Panc1 (cell line): ENCODE measurements at regions not wholly inside any gene's neighbourhood (a gene's known extent, or its start where the extent isn't known, plus 50 kb on each side); places are given as distances from the start of the nearest gene placed in this dataset.

ENCODE experiments used
- ATAC-seq: fragments of 200-7000 bp; cut with Tn5 transposase; 2 replicates; pipeline ENCODE4 v1.9.1; 2020; ENCODE audit warnings: mild to moderate bottlenecking, moderate library complexity
- BruUV-seq: library from RNA; stranded (reverse); fragments of 400-500 nt; replicated peaks from 2 replicates; lab custom pipeline; 2021; lab: Mats Ljungman, UMichigan
- CTCF ChIA-PET: fragments of 300-600 bp; sonication (Branson Sonifier 250); formaldehyde crosslinking; loops from one replicate; lab custom pipeline; 2022; ENCODE audit warnings: antibody characterized with exemption; lab: Charles Lee
- POLR2A ChIA-PET: fragments of 300-600 bp; sonication (Branson Sonifier 250); formaldehyde crosslinking; loops from one replicate; lab custom pipeline; 2022; ENCODE audit warnings: antibody characterized with exemption; lab: Charles Lee
- DNase-seq: peaks from one replicate; pipeline ENCODE4 v3.0.0-alpha.2; 2010; ENCODE audit warnings: low read depth, low spot score
- H3K27ac ChIP-seq: 2 replicates; pipeline ENCODE4 v1.5.1; 2011; ENCODE audit warnings: mild to moderate bottlenecking, low read length, inconsistent platforms
- H3K27me3 ChIP-seq: fragments of 200-500 bp; sonication (Bioruptor generic); 2 replicates; pipeline ENCODE4 v1.6.0; 2014; ENCODE audit warnings: low read length, inconsistent platforms; ENCODE audit not compliant: control insufficient read depth, insufficient read depth
- H3K36me3 ChIP-seq: fragments of 200-500 bp; sonication (Bioruptor generic); 2 replicates; pipeline ENCODE4 v1.5.1; 2014; ENCODE audit warnings: inconsistent platforms, mild to moderate bottlenecking, low read length, moderate library complexity; ENCODE audit not compliant: control insufficient read depth, insufficient read depth
- H3K4me1 ChIP-seq: 2 replicates; pipeline ENCODE4 v1.5.1; 2011; ENCODE audit warnings: inconsistent platforms, mild to moderate bottlenecking, low read length, moderate library complexity; ENCODE audit not compliant: control insufficient read depth, insufficient read depth
- H3K4me3 ChIP-seq, 2 experiments: 2 replicates each; pipeline ENCODE4 v1.5.1; 2011 to 2012; ENCODE audit warnings: low read depth in 2 of 2, low read length in 2 of 2, mild to moderate bottlenecking in 2 of 2, inconsistent platforms in 1 of 2, moderate library complexity in 1 of 2
- H3K9me3 ChIP-seq: fragments of 200-500 bp; sonication (Bioruptor generic); 2 replicates; pipeline ENCODE4 v1.5.1; 2014; ENCODE audit warnings: low read depth, mild to moderate bottlenecking, inconsistent platforms, low read length, moderate library complexity; ENCODE audit not compliant: control insufficient read depth, insufficient read depth
- CTCF ChIP-seq: fragments of 450-650 bp; IDR thresholded peaks from 2 replicates; pipeline ENCODE4 v1.5.1; 2017; ENCODE audit warnings: mild to moderate bottlenecking
- POLR2AphosphoS5 ChIP-seq: IDR thresholded peaks from 2 replicates; pipeline ENCODE4 v1.6.1; 2012; ENCODE audit warnings: mild to moderate bottlenecking, low read depth, low read length, moderate library complexity
- SIN3A ChIP-seq: IDR thresholded peaks from 2 replicates; pipeline ENCODE4 v1.6.1; 2012; ENCODE audit warnings: low read depth, mild to moderate bottlenecking, low read length, moderate library complexity, borderline replicate concordance; ENCODE audit not compliant: insufficient read depth
- TCF7L2 ChIP-seq: IDR thresholded peaks from 2 replicates; pipeline ENCODE4 v1.6.1; 2011; ENCODE audit warnings: mild to moderate bottlenecking, low read depth, low read length, inconsistent platforms
- in situ Hi-C: cut with HindIII; loops from 2 replicates; pipeline ENCODE4 v1.10.0; 2016; ENCODE audit warnings: low sequenced_read_pairs, low pct_unique_long_range_greater_than_20kb
- intact Hi-C: fragments of 100-400 bp; cut with micrococcal nuclease; formaldehyde crosslinking; loops from one replicate; pipeline ENCODE4 v1.10.0; 2022; ENCODE audit not compliant: unreplicated experiment
- TF ChIP-seq, protein P1 (sequence below), 2 experiments: IDR thresholded peaks; 2 replicates each; pipeline ENCODE4 v1.6.1; 2011 to 2012; ENCODE audit warnings: low read depth in 2 of 2, control low read depth in 1 of 2, low read length in 1 of 2, mild to moderate bottlenecking in 1 of 2, moderate library complexity in 1 of 2; ENCODE audit not compliant: insufficient read depth in 1 of 2

GRCh38 chr7:68752485-68753178, 845.6 kb upstream of the AUTS2 start:
- H3K4me1 ChIP-seq: no peaks in the 10 kb centered on the region
- DNase-seq: no peak
- in situ Hi-C loops: no loop called here
- no peaks in the 10 kb centered on the region for H3K36me3 ChIP-seq
- no peaks in the 10 kb centered on the region for H3K9me3 ChIP-seq
- no peak overlapping the region for H3K4me3 ChIP-seq
- no TSS peak for BruUV-seq
- no peak for TF ChIP-seq SIN3A
- TF ChIP-seq, protein P1, sequence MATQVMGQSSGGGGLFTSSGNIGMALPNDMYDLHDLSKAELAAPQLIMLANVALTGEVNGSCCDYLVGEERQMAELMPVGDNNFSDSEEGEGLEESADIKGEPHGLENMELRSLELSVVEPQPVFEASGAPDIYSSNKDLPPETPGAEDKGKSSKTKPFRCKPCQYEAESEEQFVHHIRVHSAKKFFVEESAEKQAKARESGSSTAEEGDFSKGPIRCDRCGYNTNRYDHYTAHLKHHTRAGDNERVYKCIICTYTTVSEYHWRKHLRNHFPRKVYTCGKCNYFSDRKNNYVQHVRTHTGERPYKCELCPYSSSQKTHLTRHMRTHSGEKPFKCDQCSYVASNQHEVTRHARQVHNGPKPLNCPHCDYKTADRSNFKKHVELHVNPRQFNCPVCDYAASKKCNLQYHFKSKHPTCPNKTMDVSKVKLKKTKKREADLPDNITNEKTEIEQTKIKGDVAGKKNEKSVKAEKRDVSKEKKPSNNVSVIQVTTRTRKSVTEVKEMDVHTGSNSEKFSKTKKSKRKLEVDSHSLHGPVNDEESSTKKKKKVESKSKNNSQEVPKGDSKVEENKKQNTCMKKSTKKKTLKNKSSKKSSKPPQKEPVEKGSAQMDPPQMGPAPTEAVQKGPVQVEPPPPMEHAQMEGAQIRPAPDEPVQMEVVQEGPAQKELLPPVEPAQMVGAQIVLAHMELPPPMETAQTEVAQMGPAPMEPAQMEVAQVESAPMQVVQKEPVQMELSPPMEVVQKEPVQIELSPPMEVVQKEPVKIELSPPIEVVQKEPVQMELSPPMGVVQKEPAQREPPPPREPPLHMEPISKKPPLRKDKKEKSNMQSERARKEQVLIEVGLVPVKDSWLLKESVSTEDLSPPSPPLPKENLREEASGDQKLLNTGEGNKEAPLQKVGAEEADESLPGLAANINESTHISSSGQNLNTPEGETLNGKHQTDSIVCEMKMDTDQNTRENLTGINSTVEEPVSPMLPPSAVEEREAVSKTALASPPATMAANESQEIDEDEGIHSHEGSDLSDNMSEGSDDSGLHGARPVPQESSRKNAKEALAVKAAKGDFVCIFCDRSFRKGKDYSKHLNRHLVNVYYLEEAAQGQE (IDR thresholded peaks at IDR 0.05; ENCODE audit: insufficient read depth in 1 of 2, low read depth in 2 of 2, low read length in 1 of 2): no peak
- no peak for TF ChIP-seq TCF7L2
- TF ChIP-seq CTCF: no peak
- TF ChIP-seq POLR2AphosphoS5: no peak
- ChIA-PET POLR2A (no interaction called here), CTCF (interaction anchor here (0.6 kb wide), 1 partner anchor 1406 kb away, joined by 3 read pairs; no protein-coding TSS in a partner anchor)
- H3K27ac ChIP-seq: no peak overlapping the region
- intact Hi-C loops: no loop called here
- no peak for ATAC-seq
- H3K27me3 ChIP-seq: no peaks in the 10 kb centered on the region

- POLR2A ChIA-PET: no interaction called here
- in situ Hi-C loops: no loop called here
These were observed 843.9 kb upstream of the AUTS2 start for GRCh38 chr7:68754414-68754813.

More at GRCh38 chr7:68754414-68754813, 843.9 kb upstream of the AUTS2 start:
- CTCF ChIA-PET: no interaction called here
- H3K9me3 ChIP-seq: no peaks in the 10 kb centered on the region
- intact Hi-C loops: no loop called here
- H3K4me3 ChIP-seq: no peak overlapping the region
- H3K27me3 ChIP-seq: no peaks in the 10 kb centered on the region
- no peaks in the 10 kb centered on the region for H3K36me3 ChIP-seq
- TF ChIP-seq CTCF: no peak
- TF ChIP-seq POLR2AphosphoS5: no peak
- TF ChIP-seq TCF7L2: no peak
- H3K27ac ChIP-seq: no peak overlapping the region
- H3K4me1 ChIP-seq: no peaks in the 10 kb centered on the region
- no TSS peak for BruUV-seq
- DNase-seq (no peak), ATAC-seq (no peak)
